Stimulated activated CD8-positive, alpha-beta memory T cell treated with anti-CD3 and anti-CD28 coated beads, Interleukin-12 subunit alpha, Interleukin-12 subunit beta, amount 100 ng/mL, for 24 hours (primary cell): ENCODE measurements at regions not wholly inside any gene's neighbourhood (a gene's known extent, or its start where the extent isn't known, plus 50 kb on each side); places are given as distances from the start of the nearest gene placed in this dataset.
"Not testable (repeated sequence)": the region's sequence is repeated elsewhere in the genome, so short reads cannot be mapped to it uniquely, and the experiment has no call there.

ENCODE experiments used
- DNase-seq: peaks from one replicate; pipeline ENCODE4 v3.0.0-alpha.2; 2020; ENCODE audit errors: extremely low read depth

DNA sequence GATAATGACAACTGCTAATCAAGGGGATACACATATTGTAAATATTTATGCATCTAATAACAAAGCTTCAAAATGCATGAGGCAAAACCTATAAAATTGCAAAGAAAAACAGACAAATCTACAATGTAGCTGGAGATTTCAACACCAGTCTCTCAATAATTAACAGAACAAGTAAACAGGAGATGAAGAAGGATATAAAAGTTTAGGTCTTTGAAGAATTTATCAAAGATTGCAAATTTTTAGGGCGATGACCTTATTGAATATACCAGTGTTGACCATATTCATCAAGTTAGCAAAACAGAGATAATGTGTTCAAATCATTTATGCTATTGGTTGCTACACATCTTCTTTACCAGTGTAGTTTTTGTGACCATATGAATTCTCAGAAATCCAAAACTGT lies 237.8 kb upstream of the SGK1 start:
- DNase-seq: no peak

DNA sequence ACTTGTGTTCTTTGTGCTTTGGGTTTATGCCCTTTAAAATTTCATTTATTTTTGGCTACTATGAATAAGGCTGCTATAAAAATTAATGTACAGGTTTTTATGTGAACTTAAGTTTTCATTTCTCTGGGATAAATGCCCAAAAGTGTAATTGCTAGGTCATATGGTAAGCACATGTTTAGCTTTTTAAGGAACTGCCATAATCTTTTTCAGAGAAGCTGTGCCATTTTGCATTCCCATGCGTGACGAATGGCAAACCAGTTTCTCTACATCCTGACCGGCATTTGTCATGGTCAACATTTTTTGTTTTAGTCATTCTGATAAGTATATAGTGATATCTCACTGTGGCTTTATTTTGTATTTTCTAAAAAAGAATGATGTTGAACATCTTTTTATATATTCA lies 236.0 kb upstream of the SGK1 start:
- no peak for DNase-seq

GRCh38 chr6:134551245-134551960 lies 233.5 kb upstream of the SGK1 start:
- DNase-seq: no peak

DNA sequence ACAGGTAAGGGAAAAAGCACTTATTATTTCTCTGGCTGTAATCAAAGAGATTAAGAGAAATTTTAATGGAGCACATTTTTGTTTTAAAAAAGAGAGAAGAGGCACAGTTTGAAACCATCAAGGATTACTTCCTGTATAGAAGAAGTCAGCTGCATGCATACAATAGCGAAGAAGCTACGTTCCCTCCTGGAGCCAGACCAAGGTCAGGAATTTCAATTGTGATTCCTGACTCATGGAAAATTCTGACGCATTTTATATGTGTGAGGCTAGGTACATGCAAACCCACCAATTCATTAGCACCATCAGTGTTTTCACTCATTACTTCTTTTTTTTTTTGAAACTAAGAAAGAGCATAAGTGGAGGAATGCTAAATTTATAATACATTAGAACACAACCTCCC lies 232.7 kb upstream of the SGK1 start:
- no peak for DNase-seq

GRCh38 chr6:134549854-134550253 lies 231.9 kb upstream of the SGK1 start:
- no peak for DNase-seq

GRCh38 chr6:134546962-134547645 lies 229.2 kb upstream of the SGK1 start:
- no peak for DNase-seq

- no peak for DNase-seq
Observed at GRCh38 chr6:134544737-134545136, 226.8 kb upstream of the SGK1 start.

DNA sequence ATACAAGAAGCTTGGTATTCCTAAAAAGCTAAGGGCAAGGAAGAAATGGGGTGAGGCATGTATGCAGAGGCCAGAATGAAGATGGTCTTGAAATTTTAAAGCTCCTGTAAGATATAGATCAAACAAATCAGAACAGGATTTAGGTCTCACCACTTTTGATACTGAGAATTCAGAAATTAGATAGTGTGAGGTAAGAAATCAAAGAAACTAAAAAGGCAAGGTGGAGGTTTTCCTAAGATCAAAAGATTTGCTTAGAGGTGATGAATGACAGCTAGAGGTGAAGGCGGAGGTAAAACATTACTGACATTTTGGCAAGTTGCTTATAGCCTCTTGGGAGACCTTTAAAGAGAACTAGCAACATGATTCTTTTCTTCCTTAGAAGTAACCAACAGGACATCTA lies 225.2 kb upstream of the SGK1 start:
- no peak for DNase-seq

- no peak for DNase-seq
Observed at GRCh38 chr6:134541001-134541400, 223.1 kb upstream of the SGK1 start.

DNA sequence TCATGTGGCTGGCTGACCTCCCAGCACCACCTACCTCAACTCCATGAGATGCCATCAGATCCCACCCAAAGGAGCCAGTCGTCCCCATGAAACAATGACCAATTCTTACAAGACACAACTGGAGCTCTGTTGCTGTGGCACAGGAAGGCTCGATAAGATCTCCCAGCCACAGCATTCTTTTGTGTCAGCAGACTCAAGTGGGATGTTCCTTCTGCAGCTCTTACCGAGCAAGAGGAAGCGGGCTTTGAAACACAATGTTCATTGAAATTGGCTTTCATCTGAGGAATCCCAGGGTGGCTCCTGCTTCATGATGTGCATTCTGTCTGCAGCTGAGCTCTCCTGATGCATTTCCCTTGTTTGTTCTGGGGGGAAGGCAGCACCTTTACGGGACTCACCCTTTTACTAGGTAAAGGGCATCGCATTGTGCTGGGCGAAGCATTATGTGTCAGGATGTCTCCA lies 222.0 kb upstream of the SGK1 start:
- no peak for DNase-seq

- DNase-seq: not testable (repeated sequence)
Observed at GRCh38 chr6:134537765-134538164, 219.9 kb upstream of the SGK1 start.

- DNase-seq: no peak
Observed at GRCh38 chr6:134537146-134537555, 219.2 kb upstream of the SGK1 start.

DNA sequence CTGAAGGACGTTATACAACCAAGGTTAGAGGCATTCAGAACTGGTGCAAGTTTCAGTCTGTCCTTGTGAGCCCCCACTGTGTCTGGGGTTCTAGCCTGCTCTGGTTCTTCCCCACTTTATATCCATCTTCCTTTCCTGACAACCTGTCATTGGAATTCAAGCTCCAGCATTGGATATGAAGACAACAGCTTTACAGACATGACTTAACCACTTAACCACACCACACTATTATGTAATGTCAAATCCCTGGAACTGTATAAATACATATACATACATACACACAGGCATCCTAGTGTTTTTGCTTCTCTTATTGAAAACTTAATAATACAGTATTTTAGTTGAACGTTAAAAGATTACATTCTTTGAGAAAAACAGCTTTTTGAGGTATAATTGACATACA lies 217.9 kb upstream of the SGK1 start:
- no peak for DNase-seq

GRCh38 chr6:134534708-134535149 lies 216.8 kb upstream of the SGK1 start:
- no peak for DNase-seq

GRCh38 chr6:134533991-134534390 lies 216.1 kb upstream of the SGK1 start:
- DNase-seq: no peak

DNA sequence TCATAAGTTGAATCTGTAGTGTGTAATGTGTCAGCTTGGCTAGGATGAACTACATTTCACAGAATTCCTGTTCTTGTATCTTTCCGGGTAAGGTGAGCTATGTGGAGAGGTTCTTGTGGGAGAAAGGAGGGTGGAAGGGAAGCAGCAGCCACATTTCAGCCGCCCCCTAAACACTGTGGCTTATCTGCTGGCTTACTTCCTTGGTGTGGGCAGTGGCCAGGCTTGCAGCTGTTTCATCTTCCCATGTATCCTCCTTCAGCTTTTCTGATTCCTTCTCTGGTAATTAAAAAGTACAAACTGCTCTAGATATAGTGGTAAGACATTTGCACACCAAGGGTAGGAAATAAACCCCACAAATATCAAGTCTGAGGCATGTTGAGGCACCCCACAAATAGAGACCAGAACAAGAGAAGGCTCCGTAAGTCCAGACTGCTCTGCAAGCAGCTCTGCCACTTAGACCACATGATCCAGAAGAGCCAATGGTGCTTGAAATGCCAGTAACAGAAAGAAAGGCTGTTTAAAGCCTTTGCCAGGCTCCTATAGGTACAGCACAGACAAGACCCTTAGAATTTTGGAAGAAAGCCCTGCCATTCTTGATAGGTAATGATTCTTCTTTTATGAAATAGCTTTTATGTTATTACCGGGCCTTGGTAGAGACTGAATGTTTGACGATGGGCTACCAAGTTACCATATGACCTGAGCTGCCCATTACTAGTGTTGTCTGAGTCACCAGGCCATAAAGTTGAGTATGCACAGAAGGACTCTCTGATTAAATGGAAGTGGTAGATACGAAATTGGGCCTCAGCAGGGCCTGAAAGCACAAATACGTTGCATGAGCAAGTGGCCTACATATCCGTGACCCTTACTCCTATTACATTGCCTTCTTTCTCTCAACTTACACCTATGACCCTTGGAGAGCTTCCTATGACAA lies 215.0 kb upstream of the SGK1 start:
- no peak for DNase-seq

GRCh38 chr6:134531611-134532010 lies 213.7 kb upstream of the SGK1 start:
- DNase-seq: no peak

DNA sequence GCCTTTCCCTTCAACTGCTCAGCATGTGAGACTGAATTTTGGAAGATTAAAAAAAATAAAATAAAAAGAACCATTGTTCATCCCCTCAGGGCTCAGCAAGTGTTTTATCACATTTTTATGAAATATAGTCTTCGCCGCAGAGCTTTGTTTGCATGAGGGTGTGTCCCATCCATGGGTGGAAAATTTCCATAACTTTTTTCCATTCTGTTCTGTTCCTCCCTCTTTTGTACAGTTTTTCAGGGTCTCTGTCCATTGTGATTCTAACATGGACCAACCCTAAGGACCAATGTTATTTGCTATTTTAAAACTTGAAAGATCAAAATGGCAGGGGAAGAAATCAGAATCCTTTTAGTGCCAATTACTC lies 213.3 kb upstream of the SGK1 start:
- no peak for DNase-seq

DNA sequence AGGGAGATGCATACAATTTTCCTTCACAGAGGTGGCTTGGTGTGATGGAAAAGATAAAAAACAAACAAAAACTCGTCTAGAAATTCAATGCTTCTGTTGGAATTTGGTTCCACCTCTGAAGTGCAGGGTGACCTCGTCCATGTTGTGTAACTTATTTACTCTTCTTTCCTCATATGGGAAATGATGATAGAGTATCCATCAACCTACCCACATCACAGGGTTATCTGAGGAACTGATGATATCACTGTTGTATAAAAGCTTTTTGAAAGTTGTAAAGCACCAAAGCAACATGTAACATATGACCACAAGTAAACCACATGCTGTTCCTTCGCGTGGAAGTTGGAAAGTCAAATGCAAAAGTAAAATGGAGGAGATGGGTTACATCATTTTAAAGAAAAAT lies 212.0 kb upstream of the SGK1 start:
- DNase-seq: no peak

DNA sequence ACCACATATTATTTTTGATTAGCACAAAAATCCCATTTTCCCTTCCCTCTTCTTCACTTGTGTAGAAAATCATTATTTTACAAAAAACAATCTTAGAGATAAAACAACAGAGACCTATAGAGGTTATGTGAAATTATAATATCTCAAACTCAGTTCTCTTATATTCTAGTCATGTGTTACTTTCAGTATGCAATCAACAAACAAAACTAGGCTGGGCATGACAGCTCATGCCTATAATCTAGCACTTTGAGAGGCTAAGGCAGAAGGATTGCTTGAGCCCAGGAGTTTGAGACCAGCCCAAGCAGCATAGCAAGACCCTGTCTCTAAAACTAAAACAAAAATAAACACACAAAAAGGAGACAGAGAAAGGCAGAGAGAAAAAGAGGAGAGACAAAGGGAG lies 211.4 kb upstream of the SGK1 start:
- no peak for DNase-seq

DNA sequence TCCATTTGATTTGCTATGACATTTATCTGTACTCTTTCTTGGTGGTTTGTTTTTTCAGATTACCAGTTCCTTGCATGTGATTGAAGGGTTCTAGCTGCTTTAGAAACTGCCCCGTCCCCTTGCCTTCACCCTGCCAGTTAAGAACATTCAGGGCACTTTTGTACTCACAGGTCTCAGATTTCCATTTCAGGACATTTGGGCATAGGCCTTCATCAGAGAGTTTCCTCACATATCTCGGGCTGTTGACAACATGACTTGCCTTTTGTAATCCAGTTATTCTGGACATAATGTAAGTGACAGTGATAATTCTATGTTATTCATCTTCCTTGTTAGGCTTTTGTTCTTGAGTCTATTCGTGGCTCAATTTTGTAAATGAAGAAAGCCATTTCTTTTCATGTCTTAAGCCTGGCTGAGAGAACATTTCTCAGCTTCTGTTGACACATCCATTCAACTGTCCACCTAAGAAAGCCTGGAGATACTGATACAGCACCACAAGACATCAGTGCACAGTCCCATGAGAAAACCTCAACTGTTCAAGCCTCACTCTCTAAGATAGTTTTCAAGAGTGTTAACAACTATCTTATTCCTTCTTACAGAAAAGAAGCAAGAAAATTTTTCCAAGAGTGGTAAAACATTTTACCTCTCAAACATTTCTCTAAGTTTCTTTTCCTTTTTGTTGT lies 209.3 kb upstream of the SGK1 start:
- DNase-seq: no peak
